Right lobe of liver (tissue), 4 donors: ENCODE measurements at regions not wholly inside any gene's neighbourhood (a gene's known extent, or its start where the extent isn't known, plus 50 kb on each side); places are given as distances from the start of the nearest gene placed in this dataset.

ENCODE experiments used
- POLR2A ChIP-seq: fragments of 450-650 bp; IDR thresholded peaks from one replicate; pipeline ENCODE4 v1.6.1; 2017; ENCODE audit warnings: antibody characterized with exemption, mild to moderate bottlenecking
- TF ChIP-seq, protein P1 (sequence below), 4 donors: fragments of 200-600 bp in 3 of 4; fragments of 450-650 bp in 1 of 4; IDR thresholded peaks; one replicate each; pipeline versions ENCODE4 v1.5.1 to v1.8.0; 2016 to 2022; ENCODE audit warnings: antibody characterized with exemption in 4 of 4, mild to moderate bottlenecking in 2 of 4
- donor health status: DM: no; HTN: no; CAD: no.
- donor health status: DM: no; HTN: no; CAD: no.
- donor health status: DM: no; HTN: yes; CAD: no.

DNA sequence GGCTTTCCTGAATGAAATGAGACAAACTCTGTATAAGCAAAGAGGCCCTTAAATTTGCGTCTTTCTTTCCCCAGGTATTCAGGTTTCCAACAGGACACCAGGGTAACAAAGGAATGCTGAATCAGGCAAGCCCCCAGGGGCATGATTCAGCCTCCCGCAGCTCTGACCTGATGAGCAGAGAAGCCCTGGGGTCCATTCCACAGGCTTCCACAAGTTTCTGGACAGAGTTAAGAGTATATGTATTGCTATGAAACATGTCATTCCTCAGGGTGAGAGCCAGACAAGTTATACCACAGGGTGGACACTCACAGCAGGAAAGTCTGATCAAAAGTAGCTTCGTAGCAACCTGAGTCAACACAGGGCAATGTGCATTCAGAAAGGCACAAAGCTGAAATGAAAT, 68.1 kb upstream of the CTNNB1 start:
- TF ChIP-seq POLR2A, result no peak
- TF ChIP-seq, protein P1, sequence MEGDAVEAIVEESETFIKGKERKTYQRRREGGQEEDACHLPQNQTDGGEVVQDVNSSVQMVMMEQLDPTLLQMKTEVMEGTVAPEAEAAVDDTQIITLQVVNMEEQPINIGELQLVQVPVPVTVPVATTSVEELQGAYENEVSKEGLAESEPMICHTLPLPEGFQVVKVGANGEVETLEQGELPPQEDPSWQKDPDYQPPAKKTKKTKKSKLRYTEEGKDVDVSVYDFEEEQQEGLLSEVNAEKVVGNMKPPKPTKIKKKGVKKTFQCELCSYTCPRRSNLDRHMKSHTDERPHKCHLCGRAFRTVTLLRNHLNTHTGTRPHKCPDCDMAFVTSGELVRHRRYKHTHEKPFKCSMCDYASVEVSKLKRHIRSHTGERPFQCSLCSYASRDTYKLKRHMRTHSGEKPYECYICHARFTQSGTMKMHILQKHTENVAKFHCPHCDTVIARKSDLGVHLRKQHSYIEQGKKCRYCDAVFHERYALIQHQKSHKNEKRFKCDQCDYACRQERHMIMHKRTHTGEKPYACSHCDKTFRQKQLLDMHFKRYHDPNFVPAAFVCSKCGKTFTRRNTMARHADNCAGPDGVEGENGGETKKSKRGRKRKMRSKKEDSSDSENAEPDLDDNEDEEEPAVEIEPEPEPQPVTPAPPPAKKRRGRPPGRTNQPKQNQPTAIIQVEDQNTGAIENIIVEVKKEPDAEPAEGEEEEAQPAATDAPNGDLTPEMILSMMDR (IDR thresholded peaks at IDR 0.05), result no peak
